Skeletal muscle cell (primary cell): ENCODE measurements at regions not wholly inside any gene's neighbourhood (a gene's known extent, or its start where the extent isn't known, plus 50 kb on each side); places are given as distances from the start of the nearest gene placed in this dataset.
A peak's percentile ranks its signal among the peaks of the same experiment; 100 is the strongest.
"Not testable (repeated sequence)": the region's sequence is repeated elsewhere in the genome, so short reads cannot be mapped to it uniquely, and the experiment has no call there.

Experiments
- DNase-seq: peaks from one replicate; pipeline ENCODE4 v3.0.0-alpha.2; 2010; ENCODE audit warnings: low read depth
- H3K4me3 ChIP-seq: 2 replicates; pipeline ENCODE4 v1.5.1; 2011; ENCODE audit warnings: low read depth, mild to moderate bottlenecking, control low read depth, low read length, moderate library complexity

- no peak for DNase-seq
- no peak overlapping the region for H3K4me3 ChIP-seq
These were observed 81.0 kb upstream of the SGIP1 start for GRCh38 chr1:66452982-66453381.

GRCh38 chr1:66455446-66455845 is 78.5 kb upstream of the SGIP1 start:
- no peak for DNase-seq
- H3K4me3 ChIP-seq = no peak overlapping the region

- DNase-seq = no peak
- no peak overlapping the region for H3K4me3 ChIP-seq
These were observed 73.2 kb upstream of the SGIP1 start for GRCh38 chr1:66460776-66461175.

GRCh38 chr1:66462313-66462712 is 71.6 kb upstream of the SGIP1 start:
- H3K4me3 ChIP-seq = no peak overlapping the region
- DNase-seq = no peak

GRCh38 chr1:66464351-66464750 is 69.6 kb upstream of the SGIP1 start:
- DNase-seq = no peak
- no peak overlapping the region for H3K4me3 ChIP-seq

- H3K4me3 ChIP-seq = no peak overlapping the region
- peak; percentile 89 for DNase-seq
These were observed 69.2 kb upstream of the SGIP1 start for GRCh38 chr1:66464802-66465201.

GRCh38 chr1:66466695-66467094 is 67.3 kb upstream of the SGIP1 start:
- DNase-seq = peak; percentile 39
- not testable (repeated sequence) for H3K4me3 ChIP-seq

GRCh38 chr1:66468722-66469121 is 65.2 kb upstream of the SGIP1 start:
- H3K4me3 ChIP-seq = no peak overlapping the region
- no peak for DNase-seq

- no peak for DNase-seq
- H3K4me3 ChIP-seq = no peak overlapping the region
These were observed 58.0 kb upstream of the SGIP1 start for GRCh38 chr1:66475940-66476339.

GRCh38 chr1:66476774-66477173 is 57.2 kb upstream of the SGIP1 start:
- DNase-seq = no peak
- no peak overlapping the region for H3K4me3 ChIP-seq

- peak; percentile 60 for DNase-seq
- no peak overlapping the region for H3K4me3 ChIP-seq
These were observed 55.8 kb upstream of the SGIP1 start for GRCh38 chr1:66478116-66478515.

GRCh38 chr1:66480162-66480561 is 53.8 kb upstream of the SGIP1 start:
- H3K4me3 ChIP-seq = no peak overlapping the region
- DNase-seq = no peak

GRCh38 chr1:66481215-66481614 is 52.7 kb upstream of the SGIP1 start:
- not testable (repeated sequence) for DNase-seq, H3K4me3 ChIP-seq
